CD4-positive, CD25-positive, alpha-beta regulatory T cell (primary cell): ENCODE measurements at regions not wholly inside any gene's neighbourhood (a gene's known extent, or its start where the extent isn't known, plus 50 kb on each side); places are given as distances from the start of the nearest gene placed in this dataset.
A peak's percentile ranks its signal among the peaks of the same experiment; 100 is the strongest.
"Not testable (repeated sequence)": the region's sequence is repeated elsewhere in the genome, so short reads cannot be mapped to it uniquely, and the experiment has no call there.

Experiments
- ATAC-seq, 2 donors: fragments of 150-1000 bp; cut with Tn5 transposase; one replicate each; pipeline ENCODE4 v1.10.0; 2021; ENCODE audit warnings: low read depth in 2 of 2, moderate number of reproducible peaks in 2 of 2, moderate library complexity in 1 of 2
- DNase-seq, 3 donors: peaks; one replicate each; pipeline versions ENCODE4 v3.0.0 to v3.0.0-alpha.2; 2012 to 2022; ENCODE audit warnings: mixed read lengths in 1 of 3
- H3K27ac ChIP-seq: one replicate; pipeline ENCODE4 v1.7.0; 2013; ENCODE audit warnings: mild to moderate bottlenecking, low read length; ENCODE audit not compliant: insufficient read depth, poor library complexity, severe bottlenecking
- H3K27me3 ChIP-seq: one replicate; pipeline ENCODE4 v1.7.0; 2013; ENCODE audit warnings: low read length; ENCODE audit not compliant: control insufficient read depth, insufficient read depth
- H3K36me3 ChIP-seq: one replicate; pipeline ENCODE4 v1.7.0; 2013; ENCODE audit warnings: mild to moderate bottlenecking, low read length, moderate library complexity; ENCODE audit not compliant: control insufficient read depth, insufficient read depth
- H3K4me1 ChIP-seq: 2 replicates; pipeline ENCODE4 v1.7.0; 2013; ENCODE audit warnings: mild to moderate bottlenecking, low read length; ENCODE audit not compliant: insufficient read depth, control insufficient read depth, poor library complexity, severe bottlenecking
- H3K4me3 ChIP-seq: one replicate; pipeline ENCODE4 v1.7.0; 2013; ENCODE audit warnings: low read depth, mild to moderate bottlenecking, low read length, moderate library complexity
- H3K9me3 ChIP-seq, 2 experiments: 1 replicate in 1 of 2; 2 replicates in 1 of 2; pipeline ENCODE4 v1.7.0; 2013; ENCODE audit warnings: low read length in 2 of 2, mild to moderate bottlenecking in 1 of 2, moderate library complexity in 1 of 2; ENCODE audit not compliant: control insufficient read depth in 2 of 2
- H3K27ac Mint-ChIP-seq, 3 donors: one replicate each; pipeline ENCODE4 v1.8.0; 2020 to 2022; ENCODE audit warnings: mild to moderate bottlenecking in 3 of 3, mixed read lengths in 3 of 3, moderate library complexity in 2 of 3
- H3K27me3 Mint-ChIP-seq: one replicate; pipeline ENCODE4 v1.8.0; 2022; ENCODE audit warnings: mild to moderate bottlenecking, mixed read lengths
- H3K36me3 Mint-ChIP-seq: one replicate; pipeline ENCODE4 v1.8.0; 2020; ENCODE audit warnings: mixed read lengths
- H3K4me1 Mint-ChIP-seq, 4 donors: one replicate each; pipeline ENCODE4 v1.8.0; 2020 to 2022; ENCODE audit warnings: mixed read lengths in 4 of 4, mild to moderate bottlenecking in 1 of 4
- H3K4me3 Mint-ChIP-seq, 4 donors: one replicate each; pipeline ENCODE4 v1.8.0; 2020 to 2022; ENCODE audit warnings: mild to moderate bottlenecking in 4 of 4, mixed read lengths in 4 of 4, moderate library complexity in 3 of 4
- H3K9me3 Mint-ChIP-seq, 7 donors: one replicate each; pipeline ENCODE4 v1.8.0; 2020 to 2022; ENCODE audit warnings: mixed read lengths in 7 of 7, mild to moderate bottlenecking in 3 of 7, moderate library complexity in 2 of 7

GRCh38 chr18:70720607-70721006, 431.8 kb downstream of the SOCS6 start:
- Histone ChIP-seq H3K36me3 (no peaks in the 10 kb centered on the region), H3K9me3 (no peaks in the 10 kb centered on the region), H3K27me3 (no peaks in the 10 kb centered on the region), H3K27ac (no peak overlapping the region), H3K4me1 (no peaks in the 10 kb centered on the region), H3K4me3 (no peak overlapping the region)
- no peak overlapping the region for H3K27ac Mint-ChIP-seq
- DNase-seq (no peak), ATAC-seq (no peak)
- H3K27me3 Mint-ChIP-seq, result no peaks in the 10 kb centered on the region
- H3K4me3 Mint-ChIP-seq, result no peak overlapping the region
- H3K4me1 Mint-ChIP-seq, result peaks cover 0 to 22% (median 7%) of the 10 kb centered on the region in 4 donors
- no peaks in the 10 kb centered on the region for H3K36me3 Mint-ChIP-seq
- H3K9me3 Mint-ChIP-seq, result peaks cover 0 to 19% (median 0%) of the 10 kb centered on the region in 7 donors

- H3K36me3 ChIP-seq, result no peaks in the 10 kb centered on the region
- Mint-ChIP-seq H3K27ac (peak overlapping the region; percentile 77 to 88 (median 83)), H3K36me3 (no peaks in the 10 kb centered on the region), H3K4me3 (peak overlapping the region in 2 of 4 donors; percentile 5 to 8), H3K27me3 (no peaks in the 10 kb centered on the region), H3K4me1 (peaks cover 7 to 33% (median 15%) of the 10 kb centered on the region in 4 donors), H3K9me3 (peaks cover 0 to 12% (median 3%) of the 10 kb centered on the region in 7 donors)
- DNase-seq, result peak in 2 of 3 donors; percentile 18 to 35
- H3K27me3 ChIP-seq, result no peaks in the 10 kb centered on the region
- H3K4me3 ChIP-seq, result peak overlapping the region; percentile 28
- peak; percentile 84 to 85 for ATAC-seq
- H3K9me3 ChIP-seq, result no peaks in the 10 kb centered on the region
- no peak overlapping the region for H3K27ac ChIP-seq
- peaks cover 7% of the 10 kb centered on the region for H3K4me1 ChIP-seq
These were observed 420.9 kb downstream of the SOCS6 start for GRCh38 chr18:70709720-70710119.

DNA sequence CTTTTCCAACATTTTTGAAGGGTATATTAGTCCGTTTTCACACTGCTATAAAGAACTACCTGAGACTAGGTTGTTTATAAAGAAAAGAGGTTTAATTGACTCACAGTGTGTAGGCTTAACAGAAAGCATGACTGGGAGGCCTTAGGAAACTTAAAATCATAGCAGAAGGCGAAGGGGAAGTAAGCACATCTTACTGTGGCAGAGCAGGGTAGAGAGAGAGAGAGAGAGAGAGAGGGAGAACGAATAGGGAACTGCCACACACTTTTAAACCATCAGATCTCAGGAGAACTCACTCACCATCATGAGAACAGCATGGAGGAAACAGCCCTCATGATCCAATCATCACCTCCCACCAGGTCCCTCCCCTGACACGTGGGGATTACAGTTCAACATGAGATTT, 420.3 kb downstream of the SOCS6 start:
- Histone ChIP-seq H3K4me1 (peaks cover 7% of the 10 kb centered on the region), H3K4me3 (no peak overlapping the region), H3K36me3 (no peaks in the 10 kb centered on the region), H3K27me3 (no peaks in the 10 kb centered on the region), H3K27ac (no peak overlapping the region), H3K9me3 (no peaks in the 10 kb centered on the region)
- DNase-seq (peak in 1 of 3 donors; percentile 2), ATAC-seq (no peak)
- H3K4me1 Mint-ChIP-seq, result peaks cover 7 to 33% (median 15%) of the 10 kb centered on the region in 4 donors
- peak overlapping the region; percentile 77 to 88 (median 83) for H3K27ac Mint-ChIP-seq
- no peaks in the 10 kb centered on the region for H3K36me3 Mint-ChIP-seq
- no peaks in the 10 kb centered on the region for H3K27me3 Mint-ChIP-seq
- H3K9me3 Mint-ChIP-seq, result peaks cover 0 to 12% (median 3%) of the 10 kb centered on the region in 7 donors
- peak overlapping the region in 1 of 4 donors; percentile 70 for H3K4me3 Mint-ChIP-seq

DNA sequence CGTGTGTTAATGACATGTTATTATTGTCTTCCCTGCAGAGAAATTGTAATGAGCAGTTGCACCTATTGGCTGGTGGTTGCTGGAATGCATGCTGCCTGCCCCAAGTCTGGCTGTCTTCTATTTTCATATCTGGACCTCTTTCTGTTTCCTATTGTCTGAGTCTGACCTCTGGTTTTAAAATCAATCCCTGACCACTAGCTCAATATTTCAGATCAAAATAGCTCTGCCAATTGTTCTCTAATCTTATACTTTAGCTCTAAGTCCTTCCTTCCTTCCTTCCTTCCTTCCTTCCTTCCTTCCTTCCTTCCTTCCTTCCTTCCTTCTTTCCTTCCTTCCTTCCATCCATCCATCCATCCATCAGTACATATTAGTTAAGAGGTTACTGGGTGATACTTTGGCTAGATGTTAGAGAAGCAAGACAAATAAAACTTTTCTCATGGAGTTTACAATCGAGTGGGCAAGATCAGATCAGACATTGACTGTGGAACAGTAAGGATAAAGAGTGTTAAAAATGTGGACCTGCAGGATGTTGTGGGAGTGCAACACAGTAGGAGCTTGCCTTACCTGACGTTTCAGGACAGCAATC, 417.1 kb downstream of the SOCS6 start:
- H3K4me3 ChIP-seq, result no peak overlapping the region

GRCh38 chr18:70700496-70700895, 411.7 kb downstream of the SOCS6 start:
- no peaks in the 10 kb centered on the region for H3K27me3 ChIP-seq
- H3K36me3 ChIP-seq, result no peaks in the 10 kb centered on the region
- no peak for ATAC-seq
- peak overlapping the region in 2 of 3 donors; percentile 37 to 48 for H3K27ac Mint-ChIP-seq
- no peak overlapping the region for H3K4me3 Mint-ChIP-seq
- peaks cover 0 to 8% of the 10 kb centered on the region in 2 experiments for H3K9me3 ChIP-seq
- no peak overlapping the region for H3K27ac ChIP-seq
- H3K4me1 Mint-ChIP-seq, result peaks cover 5 to 19% (median 11%) of the 10 kb centered on the region in 4 donors
- no peaks in the 10 kb centered on the region for H3K27me3 Mint-ChIP-seq
- H3K4me3 ChIP-seq, result no peak overlapping the region
- no peaks in the 10 kb centered on the region for H3K4me1 ChIP-seq
- H3K36me3 Mint-ChIP-seq, result peaks cover 5% of the 10 kb centered on the region
- peaks cover 0 to 18% (median 7%) of the 10 kb centered on the region in 7 donors for H3K9me3 Mint-ChIP-seq
- DNase-seq, result no peak

More for the DNA sequence above, 417.1 kb downstream of the SOCS6 start:
- Mint-ChIP-seq H3K4me3 (no peak overlapping the region), H3K27me3 (no peaks in the 10 kb centered on the region), H3K9me3 (peaks cover 0 to 8% (median 2%) of the 10 kb centered on the region in 7 donors), H3K27ac (peak overlapping the region in 2 of 3 donors; percentile 14 to 24), H3K36me3 (no peaks in the 10 kb centered on the region), H3K4me1 (peaks cover 17 to 30% (median 19%) of the 10 kb centered on the region in 4 donors)
- no peak for ATAC-seq
- no peak for DNase-seq
- Histone ChIP-seq H3K27ac (no peak overlapping the region), H3K4me1 (peaks cover 7% of the 10 kb centered on the region), H3K27me3 (no peaks in the 10 kb centered on the region), H3K36me3 (no peaks in the 10 kb centered on the region), H3K9me3 (no peaks in the 10 kb centered on the region)

- H3K27ac Mint-ChIP-seq, result peak overlapping the region in 1 of 3 donors; percentile 80
These were observed 409.7 kb downstream of the SOCS6 start for GRCh38 chr18:70698574-70698973.

GRCh38 chr18:70693246-70693645, 404.4 kb downstream of the SOCS6 start:
- DNase-seq (no peak), ATAC-seq (no peak)
- Histone ChIP-seq H3K27me3 (no peaks in the 10 kb centered on the region), H3K4me1 (no peaks in the 10 kb centered on the region), H3K27ac (no peak overlapping the region), H3K4me3 (no peak overlapping the region), H3K36me3 (no peaks in the 10 kb centered on the region), H3K9me3 (peaks cover 0 to 8% of the 10 kb centered on the region in 2 experiments)
- Mint-ChIP-seq H3K27ac (no peak overlapping the region), H3K4me1 (peaks cover 6 to 16% (median 13%) of the 10 kb centered on the region in 4 donors), H3K9me3 (peaks cover 0 to 18% (median 4%) of the 10 kb centered on the region in 7 donors), H3K4me3 (no peak overlapping the region), H3K36me3 (peaks cover 5% of the 10 kb centered on the region), H3K27me3 (no peaks in the 10 kb centered on the region)

More at GRCh38 chr18:70698574-70698973, 409.7 kb downstream of the SOCS6 start:
- Mint-ChIP-seq H3K27me3 (no peaks in the 10 kb centered on the region), H3K4me1 (peaks cover under 1 to 19% (median 11%) of the 10 kb centered on the region in 4 donors), H3K4me3 (no peak overlapping the region), H3K9me3 (peaks cover 0 to 18% (median 7%) of the 10 kb centered on the region in 7 donors), H3K36me3 (peaks cover 5% of the 10 kb centered on the region)
- Histone ChIP-seq H3K9me3 (peaks cover 0 to 8% of the 10 kb centered on the region in 2 experiments), H3K4me1 (no peaks in the 10 kb centered on the region), H3K27ac (no peak overlapping the region), H3K4me3 (no peak overlapping the region), H3K27me3 (no peaks in the 10 kb centered on the region), H3K36me3 (no peaks in the 10 kb centered on the region)
- DNase-seq (no peak), ATAC-seq (no peak)

GRCh38 chr18:70689765-70690164, 400.9 kb downstream of the SOCS6 start:
- H3K27me3 ChIP-seq, ATAC-seq, H3K4me1 ChIP-seq, H3K27ac ChIP-seq, H3K4me3 ChIP-seq, H3K4me3 Mint-ChIP-seq, H3K36me3 Mint-ChIP-seq, H3K36me3 ChIP-seq, H3K27me3 Mint-ChIP-seq, DNase-seq, H3K9me3 ChIP-seq: not testable (repeated sequence)
- Mint-ChIP-seq H3K9me3 (peaks cover 0 to 11% (median 2%) of the 10 kb centered on the region in 7 donors), H3K4me1 (peaks cover 13 to 30% (median 18%) of the 10 kb centered on the region in 4 donors), H3K27ac (peak overlapping the region in 1 of 3 donors; percentile 63)
